K562 (cell line): ENCODE measurements at regions not wholly inside any gene's neighbourhood (a gene's known extent, or its start where the extent isn't known, plus 50 kb on each side); places are given as distances from the start of the nearest gene placed in this dataset.

Experiments used
- ATAC-seq: fragments of 200-7000 bp; cut with Tn5 transposase; 3 replicates; pipeline ENCODE4 v1.9.1; 2020; ENCODE audit warnings: moderate library complexity
- BruUV-seq: library from RNA; stranded (reverse); fragments of 400-500 nt; replicated peaks from 2 replicates; lab custom pipeline; 2021; lab: Mats Ljungman, UMichigan
- CTCF ChIA-PET: fragments of 300-600 bp; formaldehyde crosslinking; extraction: SDS; loops from one replicate; lab custom pipeline; 2021; ENCODE audit warnings: low intra/inter-chr PET ratio; lab: Yijun Ruan, JAX
- POLR2A ChIA-PET: fragments of 300-600, 350-650 bp; sonication (Branson Sonifier 250); formaldehyde crosslinking; extraction: SDS; loops from one replicate; lab custom pipeline; 2021; ENCODE audit warnings: antibody characterized with exemption, inconsistent platforms; lab: Yijun Ruan, JAX
- DNase-seq, 4 experiments: peaks; one replicate each; pipeline versions ENCODE4 v3.0.0 to v3.0.0-alpha.2; 2011 to 2018; ENCODE audit warnings: low spot score in 3 of 4, mixed read lengths in 3 of 4; ENCODE audit errors: extremely low read depth in 1 of 4
- FAIRE-seq: peaks from 2 replicates; lab custom pipeline; 2011; peaks lifted over from hg19 to GRCh38; lab: Jason Lieb, UNC
- H2AFZ ChIP-seq: 2 replicates; pipeline ENCODE4 v1.6.0; 2011; ENCODE audit warnings: low read depth, low read length, control low read depth, inconsistent platforms
- H3K27ac ChIP-seq: fragments of 200-600 bp; 3 replicates; pipeline ENCODE4 v1.8.0; 2011; ENCODE audit warnings: low read depth, mild to moderate bottlenecking, control low read depth, inconsistent platforms, low read length, moderate library complexity, mixed read lengths; ENCODE audit errors: extremely low read depth
- H3K27me3 ChIP-seq, 2 experiments: fragments of 300-600 bp in 1 of 2; 2 replicates in 1 of 2; 3 replicates in 1 of 2; pipeline versions ENCODE4 v1.6.0 to v1.8.0; 2011; ENCODE audit warnings: inconsistent platforms in 2 of 2, low read length in 2 of 2, mild to moderate bottlenecking in 1 of 2, mixed read lengths in 1 of 2, moderate library complexity in 1 of 2; ENCODE audit not compliant: control insufficient read depth in 2 of 2, insufficient read depth in 2 of 2
- H3K36me3 ChIP-seq: fragments of 300-600 bp; 3 replicates; pipeline ENCODE4 v1.8.0; 2011; ENCODE audit warnings: mild to moderate bottlenecking, low read length, inconsistent platforms; ENCODE audit not compliant: control insufficient read depth, insufficient read depth
- H3K4me1 ChIP-seq, 2 experiments: fragments of 200-600 bp in 1 of 2; replicated peaks in 1 of 2; 2 replicates in 1 of 2; 3 replicates in 1 of 2; pipeline versions ENCODE4 v1.5.1 to v1.8.0; 2011; ENCODE audit warnings: inconsistent platforms in 2 of 2, low read length in 2 of 2, mild to moderate bottlenecking in 1 of 2, mixed read lengths in 1 of 2, moderate library complexity in 1 of 2; ENCODE audit not compliant: control insufficient read depth in 2 of 2, insufficient read depth in 2 of 2
- H3K4me2 ChIP-seq: 2 replicates; pipeline ENCODE4 v1.6.1; 2011; ENCODE audit warnings: low read length, control low read depth, inconsistent platforms, mixed read lengths; ENCODE audit not compliant: insufficient read depth
- H3K4me3 ChIP-seq: fragments of 200-600 bp; sonication (generic), shearing (Covaris generic); 2 replicates; pipeline ENCODE4 v1.5.1; 2016; ENCODE audit warnings: control low read depth, inconsistent platforms
- H3K79me2 ChIP-seq: fragments of 200-600 bp; 3 replicates; pipeline ENCODE4 v1.8.0; 2011; ENCODE audit warnings: low read length, inconsistent platforms; ENCODE audit not compliant: control insufficient read depth, insufficient read depth
- H3K9ac ChIP-seq, 2 experiments: 2 replicates each; pipeline versions ENCODE4 v1.6.0 to v1.6.1; 2011; ENCODE audit warnings: low read depth in 2 of 2, low read length in 2 of 2, control low read depth in 1 of 2, inconsistent platforms in 1 of 2, mild to moderate bottlenecking in 1 of 2, mixed read lengths in 1 of 2; ENCODE audit not compliant: insufficient read depth in 1 of 2
- H3K9me1 ChIP-seq: one replicate; pipeline ENCODE4 v1.6.0; 2011; ENCODE audit warnings: inconsistent platforms, mild to moderate bottlenecking, low read length, moderate library complexity; ENCODE audit not compliant: control insufficient read depth, insufficient read depth
- H3K9me3 ChIP-seq: replicated peaks from 2 replicates; pipeline ENCODE4 v1.5.1; 2011; ENCODE audit warnings: low read depth, low read length, inconsistent platforms; ENCODE audit not compliant: control insufficient read depth, insufficient read depth
- H4K20me1 ChIP-seq: replicated peaks from 2 replicates; pipeline ENCODE4 v1.6.1; 2011; ENCODE audit warnings: low read length, inconsistent platforms, mixed read lengths; ENCODE audit not compliant: control insufficient read depth, insufficient read depth
- MTA1 ChIP-seq: fragments of 450-650 bp; IDR thresholded peaks from 2 replicates; pipeline ENCODE4 v1.6.1; 2017; ENCODE audit warnings: borderline replicate concordance
- RFX1 ChIP-seq: fragments of 450-650 bp; IDR thresholded peaks from 2 replicates; pipeline ENCODE4 v1.6.1; 2016; ENCODE audit warnings: mild to moderate bottlenecking, moderate library complexity
- U2AF1 ChIP-seq: fragments of 200-400 bp; formaldehyde crosslinking; optimal IDR thresholded peaks from 2 replicates; pipeline ENCODE3; 2017; ENCODE audit warnings: mild to moderate bottlenecking, low read depth, low read length, moderate library complexity
- WGBS: fragments of 100-300 bp; shearing (Covaris generic); methylation state at CpG from one replicate; pipeline ENCODE4 v1.1.6; 2016; ENCODE audit warnings: low coverage, mixed read lengths; ENCODE audit not compliant: insufficient coverage; ENCODE audit errors: missing lambda C conversion rate; 5-methylcytosine and 5-hydroxymethylcytosine counted together
- in situ Hi-C: fragments of 300-500 bp; cut with MboI; formaldehyde crosslinking; loops from 4 replicates; pipeline ENCODE4 v1.15.0; 2018; ENCODE audit warnings: inconsistent platforms, mixed read lengths
- intact Hi-C: fragments of 100-400 bp; cut with micrococcal nuclease; formaldehyde crosslinking; loops from 2 replicates; pipeline ENCODE4 v1.14.2; 2022
- TF ChIP-seq, protein P1 (sequence below), 2 experiments: IDR thresholded peaks; 2 replicates each; pipeline ENCODE4 v1.6.1; 2012; ENCODE audit warnings: improper control_type of control experiment in 2 of 2, low read depth in 2 of 2, low read length in 2 of 2, borderline replicate concordance in 1 of 2

DNA sequence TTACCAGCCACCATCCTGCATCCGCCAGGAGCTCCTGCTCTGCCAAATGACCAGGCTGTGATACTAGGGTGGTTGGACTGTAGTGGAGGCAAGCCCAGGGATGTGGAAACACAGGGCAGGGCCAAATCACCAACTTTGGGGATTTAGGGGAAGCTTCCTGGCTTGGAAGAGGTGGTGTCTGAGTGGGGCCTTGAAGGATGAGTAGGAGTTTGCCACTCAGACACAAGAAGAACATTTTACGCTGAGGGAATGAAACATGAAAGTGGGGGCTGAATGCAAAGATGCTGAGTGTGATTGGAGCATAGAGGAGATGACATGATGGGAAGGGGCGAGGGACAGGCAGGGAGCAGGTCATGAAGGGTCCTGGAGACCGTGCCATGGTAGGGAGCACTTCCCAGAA is 329.5 kb downstream of the RPS24 start:
- no peak for FAIRE-seq
- intact Hi-C loops = no loop called here
- no TSS peak for BruUV-seq

DNA sequence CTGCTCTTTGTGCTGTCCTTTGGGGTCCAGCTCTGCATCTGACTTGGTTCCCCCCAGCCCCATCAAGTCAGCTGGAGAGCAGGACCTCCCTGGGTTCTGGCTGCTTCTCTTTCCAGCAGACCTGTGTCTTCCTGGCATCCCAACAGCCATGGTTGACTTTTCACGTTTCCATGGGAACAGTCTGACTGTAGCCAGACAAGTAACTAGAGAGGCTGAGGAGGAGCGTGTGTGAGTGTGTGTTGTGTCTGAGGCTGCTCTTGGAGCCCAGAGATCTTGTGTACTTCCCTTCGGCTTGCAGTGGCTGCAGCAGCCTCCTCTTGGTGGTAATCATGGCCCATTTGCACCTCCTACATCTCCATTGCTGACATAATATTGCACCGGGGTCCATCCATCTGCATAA is 332.0 kb downstream of the RPS24 start:
- intact Hi-C loops (no loop called here), in situ Hi-C loops (no loop called here)
- Histone ChIP-seq H3K9ac (no peak overlapping the region), H3K9me1 (no peaks in the 10 kb centered on the region), H3K4me2 (no peak overlapping the region), H3K9me3 (no peaks in the 10 kb centered on the region), H3K36me3 (no peaks in the 10 kb centered on the region), H3K79me2 (no peaks in the 10 kb centered on the region), H3K4me1 (no peaks in the 10 kb centered on the region), H3K4me3 (no peak overlapping the region), H3K27me3 (peaks cover 24 to 69% of the 10 kb centered on the region in 2 experiments), H3K27ac (no peak overlapping the region), H4K20me1 (peaks cover 15% of the 10 kb centered on the region), H2AFZ (no peak overlapping the region)
- CTCF ChIA-PET = no interaction called here
- POLR2A ChIA-PET = interaction anchor here (0.6 kb wide), 1 partner anchor 19 kb away, joined by 3 read pairs; no protein-coding TSS in a partner anchor
- TF ChIP-seq RFX1 (peak; percentile 31; the same call in 1 of the 2 replicates), MTA1 (no peak)
- TF ChIP-seq, protein P1, sequence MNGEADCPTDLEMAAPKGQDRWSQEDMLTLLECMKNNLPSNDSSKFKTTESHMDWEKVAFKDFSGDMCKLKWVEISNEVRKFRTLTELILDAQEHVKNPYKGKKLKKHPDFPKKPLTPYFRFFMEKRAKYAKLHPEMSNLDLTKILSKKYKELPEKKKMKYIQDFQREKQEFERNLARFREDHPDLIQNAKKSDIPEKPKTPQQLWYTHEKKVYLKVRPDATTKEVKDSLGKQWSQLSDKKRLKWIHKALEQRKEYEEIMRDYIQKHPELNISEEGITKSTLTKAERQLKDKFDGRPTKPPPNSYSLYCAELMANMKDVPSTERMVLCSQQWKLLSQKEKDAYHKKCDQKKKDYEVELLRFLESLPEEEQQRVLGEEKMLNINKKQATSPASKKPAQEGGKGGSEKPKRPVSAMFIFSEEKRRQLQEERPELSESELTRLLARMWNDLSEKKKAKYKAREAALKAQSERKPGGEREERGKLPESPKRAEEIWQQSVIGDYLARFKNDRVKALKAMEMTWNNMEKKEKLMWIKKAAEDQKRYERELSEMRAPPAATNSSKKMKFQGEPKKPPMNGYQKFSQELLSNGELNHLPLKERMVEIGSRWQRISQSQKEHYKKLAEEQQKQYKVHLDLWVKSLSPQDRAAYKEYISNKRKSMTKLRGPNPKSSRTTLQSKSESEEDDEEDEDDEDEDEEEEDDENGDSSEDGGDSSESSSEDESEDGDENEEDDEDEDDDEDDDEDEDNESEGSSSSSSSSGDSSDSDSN (IDR thresholded peaks at IDR 0.05; ENCODE audit: borderline replicate concordance in 1 of 2, low read depth in 2 of 2, low read length in 2 of 2) = no peak
- FAIRE-seq (no peak), DNase-seq (no peak), ATAC-seq (no peak)
- 3% methylated on average over 4 of the region's 4 CpGs for WGBS
- BruUV-seq = no TSS peak

More for the DNA sequence above, 329.5 kb downstream of the RPS24 start:
- Histone ChIP-seq H3K9me3 (no peaks in the 10 kb centered on the region), H3K9ac (no peak overlapping the region), H3K4me1 (no peaks in the 10 kb centered on the region), H3K79me2 (no peaks in the 10 kb centered on the region), H3K9me1 (no peaks in the 10 kb centered on the region), H4K20me1 (peaks cover 23% of the 10 kb centered on the region), H3K27ac (no peak overlapping the region), H3K27me3 (peaks cover 26 to 78% of the 10 kb centered on the region in 2 experiments), H2AFZ (no peak overlapping the region), H3K4me3 (no peak overlapping the region), H3K4me2 (no peak overlapping the region), H3K36me3 (no peaks in the 10 kb centered on the region)
- TF ChIP-seq U2AF1 = no peak
- ATAC-seq (no peak), DNase-seq (no peak)
- CTCF ChIA-PET = no interaction called here
- POLR2A ChIA-PET = interaction anchor here (0.6 to 0.7 kb wide), 2 partner anchors 91 to 132 kb away, joined by 3 to 4 read pairs; no protein-coding TSS in a partner anchor
- in situ Hi-C loops = no loop called here
- 4% methylated on average over 4 of the region's 4 CpGs for WGBS
